Right lobe of liver (tissue), 6 donors: ENCODE measurements at regions not wholly inside any gene's neighbourhood (a gene's known extent, or its start where the extent isn't known, plus 50 kb on each side); places are given as distances from the start of the nearest gene placed in this dataset.

Experiments
- ATAC-seq, 4 donors: fragments of 200-7000 bp; cut with Tn5 transposase; one replicate each; pipeline ENCODE4 v1.9.1; 2020; ENCODE audit warnings: mild to moderate bottlenecking in 4 of 4, moderate library complexity in 4 of 4
- DNase-seq, 3 donors: peaks; one replicate each; pipeline ENCODE4 v3.0.0-alpha.2; 2020
- H3K27ac ChIP-seq, 3 donors: fragments of 200-600 bp; one replicate each; pipeline ENCODE4 v1.8.0; 2022
- H3K27me3 ChIP-seq, 2 donors: fragments of 200-600 bp; one replicate each; pipeline ENCODE4 v1.8.0; 2022
- H3K36me3 ChIP-seq, 4 donors: fragments of 200-600 bp; sonication (generic) in 1 of 4; one replicate each; pipeline versions ENCODE4 v1.5.1 to v1.8.0; 2017 to 2022; ENCODE audit warnings: control low read depth in 1 of 4
- H3K4me1 ChIP-seq, 4 donors: fragments of 200-600 bp; sonication (generic) in 1 of 4; one replicate each; pipeline versions ENCODE4 v1.5.1 to v1.8.0; 2017 to 2022; ENCODE audit warnings: control low read depth in 1 of 4
- H3K4me3 ChIP-seq, 3 donors: fragments of 200-600 bp; one replicate each; pipeline ENCODE4 v1.8.0; 2022
- H3K9me3 ChIP-seq, 4 donors: fragments of 200-600 bp; sonication (generic) in 1 of 4; one replicate each; pipeline versions ENCODE4 v1.5.1 to v1.8.0; 2017 to 2022; ENCODE audit warnings: control low read depth in 1 of 4
- CTCF ChIP-seq, 4 donors: fragments of 200-600 bp in 3 of 4; fragments of 450-650 bp in 1 of 4; IDR thresholded peaks; one replicate each; pipeline versions ENCODE4 v1.5.1 to v1.8.0; 2016 to 2022; ENCODE audit warnings: antibody characterized with exemption in 4 of 4, mild to moderate bottlenecking in 2 of 4
- POLR2A ChIP-seq: fragments of 450-650 bp; IDR thresholded peaks from one replicate; pipeline ENCODE4 v1.6.1; 2017; ENCODE audit warnings: antibody characterized with exemption, mild to moderate bottlenecking
- WGBS: methylation state at CpG from one replicate; pipeline ENCODE4 v1.1.6; 2018; ENCODE audit warnings: low coverage, low lambda C conversion rate; ENCODE audit not compliant: insufficient coverage; ENCODE audit errors: missing lambda C conversion rate; 5-methylcytosine and 5-hydroxymethylcytosine counted together
- intact Hi-C, 2 donors: fragments of 100-400 bp; cut with DNase I; formaldehyde crosslinking; loops; one replicate each; pipeline versions ENCODE4 v1.11.2 to v1.14.1; 2022
- donor health status: DM: no; HTN: yes; CAD: no.
- donor health status: DM: no; HTN: no; CAD: no.
- donor health status: DM: no; HTN: no; CAD: no.
- donor health status: DM: no; HTN: yes; CAD: no.
- donor health status: DM: no; HTN: yes; CAD: no.

- Histone ChIP-seq H3K4me1 (peaks cover 0 to 28% (median 8%) of the 10 kb centered on the region in 4 donors), H3K4me3 (no peak overlapping the region), H3K27me3 (no peaks in the 10 kb centered on the region), H3K9me3 (no peaks in the 10 kb centered on the region), H3K36me3 (no peaks in the 10 kb centered on the region), H3K27ac (no peak overlapping the region)
- ATAC-seq (no peak), DNase-seq (peak in 1 of 3 donors; percentile 1)
- TF ChIP-seq POLR2A (no peak), CTCF (IDR thresholded peaks at IDR 0.05) (no peak)
- intact Hi-C loops, result no loop called here
- WGBS, result no CpG with 5 or more reads among the region's 2 CpGs
These were observed 81.8 kb downstream of the RHOB start for GRCh38 chr2:20528713-20529112.

- Histone ChIP-seq H3K36me3 (no peaks in the 10 kb centered on the region), H3K27ac (no peak overlapping the region), H3K9me3 (no peaks in the 10 kb centered on the region), H3K4me3 (no peak overlapping the region), H3K4me1 (peaks cover 0 to 32% (median 11%) of the 10 kb centered on the region in 4 donors), H3K27me3 (no peaks in the 10 kb centered on the region)
- no peak for ATAC-seq
- 55% methylated on average over 2 of the region's 6 CpGs for WGBS
- DNase-seq, result peak in 1 of 3 donors; percentile 22
- TF ChIP-seq POLR2A, result no peak
- no peak for TF ChIP-seq CTCF (IDR thresholded peaks at IDR 0.05)
- intact Hi-C loops, result loop anchor here in 1 of 2 donors (10.0 kb wide), 1 partner anchor 56 kb away; no protein-coding TSS in a partner anchor
These were observed 83.6 kb downstream of the RHOB start for GRCh38 chr2:20530520-20530919.

- H3K4me1 ChIP-seq, result peaks cover 0 to 33% (median 12%) of the 10 kb centered on the region in 4 donors
- peak in 1 of 3 donors; percentile 39 for DNase-seq
- H3K27ac ChIP-seq, result no peak overlapping the region
These were observed 84.9 kb downstream of the RHOB start for GRCh38 chr2:20531633-20532262.

GRCh38 chr2:20532634-20533437, 86.0 kb downstream of the RHOB start:
- 77% methylated on average over 7 of the region's 17 CpGs for WGBS
- intact Hi-C loops, result loop anchor here in 1 of 2 donors (10.0 kb wide), 1 partner anchor 58 kb away; no protein-coding TSS in a partner anchor
- H3K36me3 ChIP-seq, result no peaks in the 10 kb centered on the region
- no peaks in the 10 kb centered on the region for H3K27me3 ChIP-seq
- H3K9me3 ChIP-seq, result no peaks in the 10 kb centered on the region
- TF ChIP-seq POLR2A (no peak), CTCF (IDR thresholded peaks at IDR 0.05) (no peak)
- ATAC-seq (no peak), DNase-seq (peak in 1 of 3 donors; percentile 53)
- H3K4me3 ChIP-seq, result no peak overlapping the region
- no peak overlapping the region for H3K27ac ChIP-seq
- peaks cover 0 to 39% (median 18%) of the 10 kb centered on the region in 4 donors for H3K4me1 ChIP-seq

More at GRCh38 chr2:20531633-20532262, 84.9 kb downstream of the RHOB start:
- Histone ChIP-seq H3K27me3 (no peaks in the 10 kb centered on the region), H3K4me3 (no peak overlapping the region), H3K9me3 (no peaks in the 10 kb centered on the region), H3K36me3 (no peaks in the 10 kb centered on the region)
- TF ChIP-seq CTCF (IDR thresholded peaks at IDR 0.05) (no peak), POLR2A (no peak)
- WGBS, result no CpG with 5 or more reads among the region's 8 CpGs
- intact Hi-C loops, result loop anchor here in 1 of 2 donors (10.0 kb wide), 1 partner anchor 57 kb away; no protein-coding TSS in a partner anchor
- no peak for ATAC-seq
